ENCODE measurements at regions not wholly inside any gene's neighbourhood (a gene's known extent, or its start where the extent isn't known, plus 50 kb on each side); places are given as distances from the start of the nearest gene placed in this dataset.

DNA sequence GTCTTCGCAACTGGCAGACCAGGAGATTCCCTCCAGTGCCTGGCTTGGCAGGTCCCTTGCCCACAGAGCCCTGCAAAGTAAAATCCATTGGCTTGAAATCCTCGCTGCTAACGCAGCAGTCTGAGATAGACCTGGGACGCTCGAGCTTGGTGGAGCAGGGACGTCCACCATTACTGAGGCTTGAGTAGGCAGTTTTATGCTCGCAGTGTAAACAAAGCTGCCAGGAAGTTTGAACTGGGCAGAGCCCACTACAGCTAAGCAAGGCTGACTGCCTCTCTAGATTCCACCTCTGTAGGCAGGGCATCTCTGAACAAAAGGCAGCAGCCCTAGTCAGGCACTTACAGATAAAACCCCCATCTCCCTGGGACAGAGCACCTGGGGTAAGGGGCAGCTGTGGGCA lies 205.0 kb upstream of the MME start:
- TF ChIP-seq, protein P1, sequence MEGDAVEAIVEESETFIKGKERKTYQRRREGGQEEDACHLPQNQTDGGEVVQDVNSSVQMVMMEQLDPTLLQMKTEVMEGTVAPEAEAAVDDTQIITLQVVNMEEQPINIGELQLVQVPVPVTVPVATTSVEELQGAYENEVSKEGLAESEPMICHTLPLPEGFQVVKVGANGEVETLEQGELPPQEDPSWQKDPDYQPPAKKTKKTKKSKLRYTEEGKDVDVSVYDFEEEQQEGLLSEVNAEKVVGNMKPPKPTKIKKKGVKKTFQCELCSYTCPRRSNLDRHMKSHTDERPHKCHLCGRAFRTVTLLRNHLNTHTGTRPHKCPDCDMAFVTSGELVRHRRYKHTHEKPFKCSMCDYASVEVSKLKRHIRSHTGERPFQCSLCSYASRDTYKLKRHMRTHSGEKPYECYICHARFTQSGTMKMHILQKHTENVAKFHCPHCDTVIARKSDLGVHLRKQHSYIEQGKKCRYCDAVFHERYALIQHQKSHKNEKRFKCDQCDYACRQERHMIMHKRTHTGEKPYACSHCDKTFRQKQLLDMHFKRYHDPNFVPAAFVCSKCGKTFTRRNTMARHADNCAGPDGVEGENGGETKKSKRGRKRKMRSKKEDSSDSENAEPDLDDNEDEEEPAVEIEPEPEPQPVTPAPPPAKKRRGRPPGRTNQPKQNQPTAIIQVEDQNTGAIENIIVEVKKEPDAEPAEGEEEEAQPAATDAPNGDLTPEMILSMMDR (IDR thresholded peaks at IDR 0.05 in 4 of 5, conservative IDR thresholded peaks at IDR 0.05 in 1 of 5), result no peak
- TF ChIP-seq POLR2A (IDR thresholded peaks at IDR 0.05), result no peak
